HG03354 (cell line): ENCODE measurements at regions not wholly inside any gene's neighbourhood (a gene's known extent, or its start where the extent isn't known, plus 50 kb on each side); places are given as distances from the start of the nearest gene placed in this dataset.
"Not testable (repeated sequence)": the region's sequence is repeated elsewhere in the genome, so short reads cannot be mapped to it uniquely, and the experiment has no call there.

Experiments used
- ATAC-seq: cut with Tn5 transposase; IDR thresholded peaks from one replicate; pipeline ENCODE4 v1.9.1; 2021; ENCODE audit warnings: mild to moderate bottlenecking; ENCODE audit not compliant: unreplicated experiment, poor library complexity, severe bottlenecking

DNA sequence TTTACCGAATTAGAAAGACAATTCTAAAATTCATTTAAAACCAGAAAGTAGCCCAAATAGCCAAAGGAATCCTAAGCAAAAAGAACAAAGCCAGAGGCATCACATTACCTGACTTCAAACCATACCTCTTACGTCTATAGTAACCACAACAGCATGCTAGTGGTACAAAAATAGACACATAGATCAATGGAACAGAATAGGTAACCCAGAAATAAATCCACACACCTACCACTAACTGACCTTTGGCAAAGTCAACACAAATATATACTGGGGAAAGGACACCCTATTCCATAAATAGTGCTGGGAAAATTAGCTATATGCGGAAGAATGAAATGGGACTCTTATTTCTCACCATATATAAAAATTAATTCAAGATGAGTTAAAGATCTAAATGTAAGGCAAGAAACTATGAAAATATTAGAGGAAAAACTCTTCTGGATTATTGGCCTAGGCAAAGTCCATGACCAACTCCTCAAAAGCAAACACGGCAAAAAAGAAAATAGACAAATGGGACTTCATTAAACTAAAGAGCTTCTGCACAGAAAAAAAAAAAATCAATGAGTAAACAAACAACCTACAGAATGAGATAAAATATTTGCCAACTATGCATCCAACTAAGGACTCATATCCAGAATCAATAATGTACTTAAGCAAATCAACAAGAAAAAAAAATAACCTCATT lies 568.9 kb downstream of the SOX5 start:
- ATAC-seq: no peak

- ATAC-seq: not testable (repeated sequence)
Observed at GRCh38 chr12:23388898-23389297, 560.6 kb downstream of the SOX5 start.

DNA sequence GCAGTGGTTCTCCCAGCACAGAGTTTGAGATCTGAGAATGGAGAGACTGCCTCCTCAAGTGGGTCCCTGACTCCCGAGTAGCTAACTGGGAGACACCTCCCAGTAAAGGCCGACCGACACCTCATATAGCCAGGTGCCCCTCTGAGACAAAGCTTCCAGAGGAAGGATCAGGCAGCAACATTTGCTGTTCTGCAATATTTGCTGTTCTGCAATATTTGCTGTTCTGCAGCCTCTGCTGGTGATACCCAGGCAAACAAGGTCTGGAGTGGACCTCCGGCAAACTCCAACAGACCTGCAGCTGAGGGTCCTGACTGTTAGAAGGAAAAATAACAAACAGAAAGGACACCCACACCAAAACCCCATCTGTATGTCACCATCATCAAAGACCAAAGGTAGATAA lies 560.2 kb downstream of the SOX5 start:
- not testable (repeated sequence) for ATAC-seq

GRCh38 chr12:23399402-23399933 lies 550.0 kb downstream of the SOX5 start:
- no peak for ATAC-seq

DNA sequence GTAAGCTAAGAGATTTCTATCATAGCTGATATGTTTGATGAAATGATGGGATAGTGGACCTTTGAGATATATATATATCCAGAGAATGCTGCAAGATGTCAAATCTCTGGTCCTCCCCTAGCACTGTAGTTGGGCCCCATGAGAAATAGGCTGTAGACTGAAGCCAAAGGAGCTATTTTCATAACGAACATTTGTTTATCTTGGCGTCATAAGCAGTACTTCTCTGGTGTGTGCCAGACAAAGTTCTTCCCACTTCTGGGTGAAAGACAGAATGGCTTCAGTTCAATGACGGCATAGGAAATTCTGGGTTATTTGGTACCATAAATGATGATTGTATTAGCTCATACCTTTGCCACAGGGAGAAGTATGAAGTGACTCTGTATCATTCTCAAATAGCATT lies 534.3 kb downstream of the SOX5 start:
- ATAC-seq: no peak

GRCh38 chr12:23421556-23421955 lies 527.9 kb downstream of the SOX5 start:
- ATAC-seq: no peak

DNA sequence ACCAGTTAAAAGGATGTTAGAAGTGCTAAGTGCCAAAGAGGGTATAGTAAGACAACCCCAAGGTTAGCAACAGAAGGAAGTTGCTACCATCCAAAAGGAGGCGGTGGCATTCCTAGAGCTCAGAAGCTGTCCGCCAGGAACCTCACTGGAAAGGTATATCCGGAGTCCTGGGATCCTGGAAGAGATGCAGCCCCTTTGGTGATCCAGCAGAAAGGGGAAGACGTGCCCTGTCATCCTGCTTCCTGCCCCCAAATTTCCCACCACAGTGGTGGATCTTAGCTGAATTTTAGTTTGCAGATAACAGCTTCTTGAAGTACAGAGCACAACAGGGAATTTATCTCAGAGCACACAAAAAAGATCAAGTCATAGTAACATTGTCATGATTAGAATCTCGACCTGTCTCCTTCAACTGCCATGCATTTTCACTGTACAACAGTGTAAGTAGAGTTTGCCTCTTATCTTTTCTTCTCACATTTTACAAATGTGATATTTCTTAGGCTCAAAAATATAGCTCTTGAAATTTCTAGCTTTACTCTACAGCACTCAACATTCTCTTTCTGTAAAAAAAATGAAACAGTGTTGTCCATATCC lies 526.3 kb downstream of the SOX5 start:
- ATAC-seq: no peak

DNA sequence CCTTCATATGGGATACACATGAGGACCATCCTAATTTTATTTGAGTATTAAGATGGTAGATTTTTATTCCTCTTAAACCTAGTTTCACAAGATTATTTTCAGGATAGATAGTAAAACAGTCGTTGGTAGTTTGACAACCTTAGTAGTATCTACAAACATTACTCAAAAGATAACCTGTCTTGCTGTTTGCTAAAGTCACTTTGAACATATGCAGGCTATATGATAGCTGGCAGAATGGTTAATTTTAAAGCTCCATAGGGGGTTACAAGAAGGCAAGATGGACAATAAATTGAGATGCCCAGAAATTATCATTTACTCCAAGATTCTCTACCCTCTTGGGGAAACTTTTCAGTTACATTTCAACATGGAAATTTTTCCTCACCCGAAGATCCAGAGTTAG lies 525.7 kb downstream of the SOX5 start:
- no peak for ATAC-seq

DNA sequence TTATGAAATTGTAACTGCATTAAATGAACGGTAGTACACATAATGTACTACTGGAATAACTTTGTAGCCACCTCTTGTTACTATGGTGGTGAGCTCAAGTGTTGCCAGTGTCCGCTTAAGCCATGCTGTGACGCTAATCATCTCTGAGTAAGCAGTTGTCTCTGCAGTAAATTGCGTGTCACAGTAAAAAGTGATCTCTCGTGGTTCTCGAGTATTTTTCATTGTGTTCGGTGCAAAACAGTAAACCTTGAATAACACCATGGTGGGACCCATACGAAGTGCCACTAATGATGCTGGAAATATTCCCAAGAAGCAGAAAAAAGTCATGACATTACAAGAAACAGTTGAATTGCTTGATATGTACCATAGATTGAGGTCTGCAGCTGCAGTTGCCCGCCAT lies 524.8 kb downstream of the SOX5 start:
- ATAC-seq: no peak

DNA sequence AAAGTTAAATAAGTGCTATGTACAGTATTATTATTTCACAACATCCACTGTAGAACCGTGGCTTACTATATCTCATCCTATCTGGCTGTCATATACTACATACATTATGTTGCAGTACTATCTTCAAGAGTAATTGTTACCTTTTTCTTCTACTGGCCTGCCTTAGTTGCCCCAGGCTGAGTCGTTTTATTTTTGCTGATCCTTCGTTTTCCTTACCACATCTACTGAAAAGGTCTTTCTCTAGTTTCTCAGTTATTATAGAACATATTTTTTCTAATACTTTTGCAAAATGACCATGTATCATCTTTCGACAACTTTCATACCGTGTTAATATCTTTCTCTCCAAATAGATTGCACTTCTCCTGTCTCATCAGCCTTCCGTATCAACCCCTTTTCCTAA lies 523.1 kb downstream of the SOX5 start:
- no peak for ATAC-seq

DNA sequence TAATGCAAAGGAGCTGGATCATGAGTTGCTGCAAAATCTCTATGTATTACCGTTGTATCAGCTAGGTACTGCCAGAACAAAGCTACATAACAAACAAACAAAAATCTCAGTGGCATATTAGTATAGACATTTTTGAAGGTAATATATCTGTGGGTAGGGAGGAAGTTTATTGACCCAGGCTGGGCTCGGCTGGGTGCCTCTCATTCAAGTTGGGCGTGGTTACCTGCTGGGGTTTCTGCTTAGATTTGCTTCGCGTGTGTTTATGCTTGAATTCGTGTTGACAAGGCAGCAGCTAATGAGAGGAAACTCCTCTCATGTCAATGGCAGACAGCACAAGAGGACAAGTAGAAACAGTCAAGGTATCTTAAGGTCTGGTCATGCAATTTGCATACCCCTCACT lies 520.7 kb downstream of the SOX5 start:
- no peak for ATAC-seq

DNA sequence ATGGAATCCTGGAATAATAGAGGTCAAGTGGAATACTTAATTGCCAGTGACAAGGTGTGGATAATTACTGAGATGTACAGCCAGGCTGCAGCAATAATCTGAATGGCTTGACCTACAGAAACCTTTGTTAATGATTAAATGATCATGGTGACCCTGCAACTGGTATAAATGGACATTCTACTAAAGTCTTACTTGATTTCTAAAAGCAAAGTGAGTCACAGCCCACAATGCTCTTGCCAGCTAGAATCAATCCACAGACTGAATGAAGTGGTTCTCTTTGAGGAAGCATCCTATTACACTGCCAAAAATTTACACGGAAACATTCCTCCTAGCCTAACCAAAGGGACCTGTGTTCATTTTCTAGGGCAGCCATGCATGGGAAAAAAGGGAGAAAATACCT lies 518.5 kb downstream of the SOX5 start:
- no peak for ATAC-seq

- ATAC-seq: no peak
Observed at GRCh38 chr12:23433121-23433520, 516.3 kb downstream of the SOX5 start.

- ATAC-seq: no peak
Observed at GRCh38 chr12:23434154-23434553, 515.3 kb downstream of the SOX5 start.

DNA sequence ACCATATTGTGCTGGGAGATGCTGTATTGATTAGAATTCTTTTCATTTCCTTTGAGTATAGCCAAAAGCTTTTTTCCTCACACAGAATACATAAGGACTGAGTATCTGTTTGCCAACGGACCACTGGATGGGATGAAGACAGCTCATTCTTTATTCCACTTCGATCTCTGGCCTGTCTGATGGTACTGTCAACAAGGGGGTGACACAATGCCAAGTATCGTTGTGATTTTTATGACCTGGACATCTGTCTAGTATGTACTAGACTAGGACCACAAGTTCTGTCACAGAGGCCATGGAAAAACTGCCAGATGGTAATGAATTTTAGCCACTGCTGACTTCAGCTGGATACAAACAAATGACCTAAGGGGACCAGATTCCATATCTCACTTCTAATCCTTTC lies 502.7 kb downstream of the SOX5 start:
- ATAC-seq: no peak

DNA sequence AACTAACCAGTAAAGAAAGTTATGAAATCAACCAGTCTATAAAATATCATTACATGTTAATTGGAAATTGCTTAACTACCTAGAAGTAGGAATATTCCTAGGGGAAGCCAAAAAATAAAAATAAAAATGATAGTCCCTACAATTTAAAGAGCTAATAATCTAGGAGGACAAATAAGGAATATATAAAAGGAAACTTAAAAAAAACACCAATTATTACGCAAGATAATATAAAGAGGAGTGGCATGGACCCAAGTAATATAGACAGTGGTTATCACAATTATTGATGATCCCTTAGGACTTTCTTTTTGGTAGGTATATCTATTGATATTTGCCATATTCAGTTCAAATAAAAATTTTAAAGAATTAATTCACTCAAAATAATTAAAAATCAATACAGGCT lies 498.7 kb downstream of the SOX5 start:
- ATAC-seq: no peak

DNA sequence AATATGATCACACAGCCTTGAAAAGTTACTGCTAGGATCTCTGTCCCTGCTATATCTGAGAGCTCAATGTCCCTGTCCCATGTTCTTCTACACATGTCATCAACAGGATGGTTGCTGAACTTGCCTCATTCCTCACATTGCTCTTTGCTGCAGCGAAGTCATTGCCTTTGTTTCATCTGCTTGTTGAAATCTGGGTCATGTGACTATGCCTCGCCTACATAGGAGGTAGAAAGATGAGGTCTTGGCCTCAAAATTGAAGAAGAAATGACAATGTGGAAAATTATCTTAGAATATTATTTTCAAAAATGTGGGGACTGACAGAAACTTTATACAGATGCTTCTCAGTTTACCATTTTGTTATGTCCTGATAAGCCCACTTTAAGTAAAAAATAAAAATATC lies 494.2 kb downstream of the SOX5 start:
- no peak for ATAC-seq

DNA sequence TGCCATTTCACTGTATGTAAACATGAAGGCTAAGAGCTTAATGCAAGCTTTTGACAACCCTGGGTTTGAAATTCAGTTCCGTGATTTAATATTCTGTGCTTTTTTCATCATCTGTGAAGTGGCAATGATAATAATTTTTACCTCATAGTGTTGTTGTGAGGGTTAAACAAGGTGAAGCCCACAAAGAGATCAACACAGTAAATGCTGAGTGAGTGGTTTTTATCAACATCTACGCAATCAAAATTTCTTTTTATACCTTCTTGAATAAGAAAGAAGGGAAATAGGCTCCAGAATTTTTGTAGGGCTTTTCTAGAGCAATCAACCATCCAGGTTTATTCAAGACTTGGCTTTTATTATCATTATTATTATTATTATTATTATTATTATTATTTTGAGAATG lies 490.8 kb downstream of the SOX5 start:
- ATAC-seq: no peak

GRCh38 chr12:23462546-23462945 lies 486.9 kb downstream of the SOX5 start:
- no peak for ATAC-seq

- no peak for ATAC-seq
Observed at GRCh38 chr12:23463172-23463571, 486.3 kb downstream of the SOX5 start.

GRCh38 chr12:23464241-23464812 lies 485.1 kb downstream of the SOX5 start:
- no peak for ATAC-seq
